HG02678 (cell line): ENCODE measurements at regions not wholly inside any gene's neighbourhood (a gene's known extent, or its start where the extent isn't known, plus 50 kb on each side); places are given as distances from the start of the nearest gene placed in this dataset.
"Not testable (repeated sequence)": the region's sequence is repeated elsewhere in the genome, so short reads cannot be mapped to it uniquely, and the experiment has no call there.

Experiments
- ATAC-seq: cut with Tn5 transposase; IDR thresholded peaks from one replicate; pipeline ENCODE4 v1.9.1; 2021; ENCODE audit warnings: mild to moderate bottlenecking, moderate library complexity; ENCODE audit not compliant: unreplicated experiment

DNA sequence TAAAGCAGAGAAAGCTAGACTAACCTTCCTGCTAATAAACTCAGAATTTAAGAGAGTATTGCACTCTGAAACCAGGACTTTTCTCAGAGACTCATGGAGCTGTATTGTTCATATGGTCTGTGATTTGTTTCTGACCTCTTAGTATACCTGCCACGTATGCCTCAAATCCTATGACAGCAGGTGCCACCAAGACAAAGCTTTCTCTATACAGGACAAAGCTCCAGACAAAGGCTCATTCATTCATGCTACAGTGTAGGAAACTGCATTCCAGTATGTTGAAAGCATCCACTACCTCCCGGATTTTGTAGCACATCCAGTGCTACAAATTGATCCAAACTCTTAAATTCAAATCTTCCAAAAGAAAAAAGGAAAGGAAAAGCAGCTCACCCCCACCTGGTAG, 178.3 kb downstream of the CHIC2 start:
- ATAC-seq, result no peak

DNA sequence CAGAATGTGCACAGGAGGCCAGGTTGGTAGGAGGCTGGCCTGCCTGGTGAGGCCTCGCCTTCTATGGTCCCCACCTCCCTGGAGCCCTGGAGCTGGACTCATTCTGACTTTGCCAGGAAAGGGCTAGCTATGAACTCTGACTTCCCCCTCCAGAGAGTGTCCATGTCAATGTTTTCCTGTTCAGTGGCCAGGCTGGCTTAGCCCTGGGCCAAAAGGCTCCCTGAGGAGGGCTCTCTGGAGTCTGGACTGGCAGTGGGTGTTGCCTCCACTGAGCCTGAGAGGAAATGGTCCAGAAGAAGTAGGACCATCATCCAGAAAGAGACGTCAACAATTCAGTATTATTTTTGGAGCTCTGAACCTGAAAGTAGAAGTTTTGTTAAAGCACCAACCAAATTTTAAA, 178.7 kb downstream of the CHIC2 start:
- ATAC-seq, result no peak

- ATAC-seq, result not testable (repeated sequence)
Measured at GRCh38 chr4:53877096-53877495, 187.3 kb downstream of the CHIC2 start.

DNA sequence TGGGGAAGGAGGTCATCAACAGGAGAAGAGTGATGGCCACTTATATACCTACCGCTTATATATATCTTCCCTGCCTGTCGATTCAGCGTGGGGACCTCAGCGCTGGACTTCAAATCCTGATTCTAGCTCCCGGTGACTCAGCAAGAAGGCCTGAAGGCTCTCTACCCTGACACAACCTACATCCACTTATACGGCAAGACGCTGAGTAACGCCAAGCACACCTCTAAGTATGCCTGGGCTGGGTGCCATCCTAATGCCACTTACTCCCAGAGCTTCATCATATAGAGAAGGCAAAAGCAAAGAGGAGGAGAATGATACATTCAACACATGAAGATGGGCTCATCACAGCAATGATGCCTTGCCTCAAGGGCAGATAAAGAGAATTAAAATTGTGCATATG, 198.3 kb downstream of the CHIC2 start:
- ATAC-seq, result no peak

- no peak for ATAC-seq
Measured at GRCh38 chr4:53865054-53865453, 199.4 kb downstream of the CHIC2 start.

GRCh38 chr4:53863736-53864365, 200.6 kb downstream of the CHIC2 start:
- ATAC-seq, result no peak

DNA sequence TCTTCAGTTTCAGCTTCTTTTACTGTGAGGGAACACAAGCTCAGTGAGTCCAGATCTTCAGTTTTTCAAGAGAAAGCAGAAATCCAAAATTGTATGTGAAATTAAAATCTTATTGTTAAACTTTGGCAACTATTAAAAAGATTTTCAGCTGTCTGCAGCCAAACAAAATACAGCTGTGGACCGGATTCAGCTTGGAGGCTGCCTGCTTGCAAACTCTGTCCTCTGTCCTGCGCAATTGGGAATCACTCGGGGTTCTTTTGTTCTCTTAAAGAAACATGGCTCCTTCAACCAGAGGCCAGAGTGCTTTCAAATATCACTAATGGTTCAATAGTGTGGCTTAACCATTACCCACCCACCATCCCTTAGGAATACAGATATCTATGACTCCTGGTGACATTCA, 201.2 kb downstream of the CHIC2 start:
- no peak for ATAC-seq

DNA sequence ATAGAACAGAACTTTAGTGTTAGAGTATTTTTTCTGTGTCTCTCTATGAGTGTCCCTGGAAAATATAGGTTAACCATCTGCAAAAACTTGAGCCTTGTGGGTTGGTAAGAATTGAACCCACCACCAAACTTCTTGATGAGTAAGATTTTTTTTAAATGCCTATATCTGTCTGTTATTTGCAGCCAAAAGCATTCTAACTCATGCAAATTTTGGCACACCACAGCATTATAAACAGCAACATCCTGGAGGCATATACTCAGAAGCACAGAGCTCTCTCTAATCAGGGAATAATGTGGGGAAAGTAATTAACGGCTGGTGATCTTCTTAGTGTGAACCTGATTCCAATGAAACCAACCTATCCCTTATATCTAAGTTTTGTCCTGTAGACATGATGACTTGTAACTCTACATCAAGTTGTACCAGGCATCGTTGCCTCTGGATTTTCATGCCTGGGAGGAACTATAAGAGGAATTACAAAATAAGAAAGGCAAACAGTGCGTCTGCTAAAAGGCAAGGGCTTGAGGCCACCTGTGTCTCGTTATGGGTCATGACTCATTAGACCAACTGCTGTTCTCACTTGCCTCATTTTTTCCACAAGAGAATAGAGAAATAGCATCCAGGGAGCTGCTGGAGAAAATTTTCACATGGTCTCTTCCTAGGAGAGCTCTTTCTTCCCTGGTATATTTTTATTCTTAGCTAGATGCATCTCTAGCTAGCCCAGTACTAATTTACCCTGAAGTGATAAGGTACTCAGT, 202.4 kb downstream of the CHIC2 start:
- ATAC-seq, result no peak

GRCh38 chr4:53859305-53859704, 205.1 kb downstream of the CHIC2 start:
- no peak for ATAC-seq

- ATAC-seq, result no peak
Measured at GRCh38 chr4:53858744-53859143, 205.7 kb downstream of the CHIC2 start.

- ATAC-seq, result no peak
Measured at GRCh38 chr4:53855581-53856250, 208.7 kb downstream of the CHIC2 start.

DNA sequence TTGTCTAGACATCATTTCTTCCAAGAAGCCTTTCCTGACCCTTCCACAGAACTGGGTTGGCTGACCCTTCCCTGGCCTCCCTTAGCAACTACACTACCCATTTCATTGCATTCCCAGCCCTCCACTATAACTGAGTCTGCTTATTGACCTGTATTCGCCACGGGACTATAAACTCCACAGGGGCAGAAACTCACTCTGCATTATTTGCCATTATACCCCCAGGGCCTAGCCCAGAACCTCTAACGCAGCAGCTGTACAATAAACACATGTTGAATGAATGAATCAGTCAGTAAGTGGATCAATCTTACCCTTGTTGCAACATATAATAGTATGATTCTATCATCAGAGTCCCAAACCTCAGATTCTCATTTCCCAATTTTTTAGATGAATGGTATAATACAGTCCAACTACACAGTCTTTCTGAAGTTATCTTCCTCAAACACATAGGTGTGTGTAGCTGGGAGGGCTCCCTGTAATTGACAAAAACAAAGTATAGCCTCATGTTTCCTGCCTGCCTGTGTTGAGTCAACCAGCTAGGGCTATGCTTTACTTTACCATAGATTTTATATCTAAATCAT, 209.3 kb downstream of the CHIC2 start:
- no peak for ATAC-seq

GRCh38 chr4:53852343-53852742, 212.1 kb downstream of the CHIC2 start:
- ATAC-seq, result no peak

- no peak for ATAC-seq
Measured at GRCh38 chr4:53847965-53848364, 216.4 kb downstream of the CHIC2 start.

DNA sequence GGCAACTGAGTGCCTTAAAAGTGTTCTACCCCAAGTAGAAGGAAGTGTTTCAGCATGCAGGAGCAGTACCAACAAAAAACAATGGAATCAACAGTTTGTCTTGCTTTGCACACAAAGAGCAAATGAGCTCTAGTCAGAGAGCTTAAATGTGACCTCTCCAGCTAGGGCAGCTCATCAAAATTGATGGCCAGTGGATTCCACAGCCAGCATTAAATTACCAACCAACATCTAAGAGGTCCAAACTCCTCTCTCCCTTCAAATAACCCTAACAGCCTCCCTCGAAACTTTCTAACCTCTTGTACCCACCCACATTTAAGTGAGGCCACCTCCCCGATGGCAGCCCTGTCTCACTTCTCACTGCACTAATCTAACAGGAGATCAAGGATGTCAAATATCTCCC, 219.9 kb downstream of the CHIC2 start:
- ATAC-seq, result no peak

DNA sequence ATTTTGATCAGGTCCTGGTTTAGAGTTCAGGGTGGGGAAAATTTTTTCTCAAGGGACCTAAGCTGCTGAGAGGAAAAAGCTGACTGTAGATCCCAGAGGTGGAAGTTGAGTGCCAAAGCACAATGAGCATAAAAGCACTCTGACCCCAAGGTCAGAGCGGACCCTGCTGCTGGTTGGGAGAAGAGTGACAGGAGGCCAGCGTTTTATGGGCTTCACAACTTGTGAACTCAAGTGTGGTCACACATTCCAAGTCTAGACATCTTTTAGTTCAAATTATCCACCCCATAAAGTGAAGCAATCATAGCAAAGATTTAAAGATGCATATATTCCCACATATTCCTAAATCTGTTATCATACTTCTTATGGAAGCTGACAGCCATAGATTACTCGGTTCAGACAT, 220.3 kb downstream of the CHIC2 start:
- no peak for ATAC-seq

GRCh38 chr4:53841711-53842110, 222.7 kb downstream of the CHIC2 start:
- no peak for ATAC-seq

GRCh38 chr4:53840643-53841042, 223.8 kb downstream of the CHIC2 start:
- no peak for ATAC-seq

- not testable (repeated sequence) for ATAC-seq
Measured at GRCh38 chr4:53833302-53834003, 231.0 kb downstream of the CHIC2 start.

GRCh38 chr4:53832549-53832948, 231.9 kb downstream of the CHIC2 start:
- ATAC-seq, result no peak

- ATAC-seq, result no peak
Measured at GRCh38 chr4:53830511-53830910, 233.9 kb downstream of the CHIC2 start.
